Myocyte (in vitro differentiated cells): ENCODE measurements at regions not wholly inside any gene's neighbourhood (a gene's known extent, or its start where the extent isn't known, plus 50 kb on each side); places are given as distances from the start of the nearest gene placed in this dataset.

Experiments used
- DNase-seq: peaks from one replicate; pipeline ENCODE4 v3.0.0-alpha.2; 2012; ENCODE audit warnings: low read depth

DNA sequence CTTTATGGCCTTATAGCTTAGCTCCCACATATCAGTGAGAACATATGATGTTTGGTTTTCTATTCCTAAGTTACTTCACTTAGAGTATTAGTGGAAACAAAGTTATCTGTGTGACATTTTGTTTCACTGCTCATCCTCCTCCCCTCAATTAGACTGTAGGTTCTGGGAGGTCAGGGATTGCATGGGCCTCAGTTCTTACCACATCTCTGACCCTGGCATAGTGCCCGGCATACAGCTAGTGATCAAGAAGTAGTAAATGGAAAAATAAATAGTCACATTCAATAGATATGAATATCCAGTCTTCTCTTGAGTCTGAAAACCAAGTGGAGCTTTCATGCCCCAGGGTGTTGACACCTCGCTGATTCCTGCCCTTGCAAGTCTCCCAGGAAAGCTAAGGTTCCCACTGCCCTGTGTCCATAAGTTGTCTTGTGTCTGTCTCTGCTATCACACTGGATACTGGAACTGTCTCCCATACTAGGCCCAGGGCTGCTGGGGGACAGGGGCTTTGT is 249.5 kb upstream of the TSHZ3 start:
- no peak for DNase-seq

DNA sequence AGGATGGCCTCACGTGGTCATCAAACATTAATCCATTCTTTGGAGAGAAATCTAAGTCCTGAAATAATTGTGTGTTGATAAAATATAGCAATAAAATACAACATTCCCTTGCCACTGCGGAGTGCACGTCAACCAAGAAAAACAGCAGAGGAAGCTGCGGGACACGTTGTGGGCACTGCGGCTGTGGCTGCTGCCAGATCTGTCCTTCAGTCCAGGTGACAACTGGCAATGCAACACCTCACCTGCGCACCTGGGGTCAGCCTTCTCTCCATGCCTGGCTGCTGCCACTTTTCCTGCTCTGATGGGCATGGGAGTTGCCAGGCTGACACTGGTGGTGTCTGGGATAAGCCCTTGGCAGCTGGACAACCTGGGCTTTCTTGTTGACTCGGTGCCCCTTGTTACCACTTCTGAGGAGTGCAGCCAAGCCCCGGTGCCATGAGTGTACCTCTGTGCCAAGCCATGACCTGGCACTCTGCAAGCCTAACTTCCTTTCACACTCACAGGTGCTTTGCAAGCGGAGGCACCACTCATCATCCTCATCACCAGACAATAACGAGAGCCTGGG is 251.6 kb upstream of the TSHZ3 start:
- DNase-seq = no peak

DNA sequence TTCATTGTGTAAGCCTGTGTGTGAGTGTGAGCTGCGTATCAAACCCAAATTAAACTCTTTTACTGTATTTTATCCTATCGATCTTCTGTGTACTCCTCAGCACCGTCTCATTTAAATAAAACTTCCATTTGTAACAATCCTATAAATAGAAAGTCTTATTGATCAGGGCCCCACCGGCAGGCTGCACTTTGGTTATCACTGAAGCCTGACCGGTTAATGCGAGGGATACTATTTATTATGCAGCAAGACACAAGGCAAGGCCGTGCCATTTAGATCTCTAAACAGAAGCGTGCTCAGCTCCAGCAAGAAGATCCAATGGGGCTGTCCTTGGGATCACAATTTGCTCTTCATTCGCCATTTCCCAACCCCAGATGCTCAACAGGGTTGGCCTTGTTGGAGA is 252.6 kb upstream of the TSHZ3 start:
- no peak for DNase-seq

DNA sequence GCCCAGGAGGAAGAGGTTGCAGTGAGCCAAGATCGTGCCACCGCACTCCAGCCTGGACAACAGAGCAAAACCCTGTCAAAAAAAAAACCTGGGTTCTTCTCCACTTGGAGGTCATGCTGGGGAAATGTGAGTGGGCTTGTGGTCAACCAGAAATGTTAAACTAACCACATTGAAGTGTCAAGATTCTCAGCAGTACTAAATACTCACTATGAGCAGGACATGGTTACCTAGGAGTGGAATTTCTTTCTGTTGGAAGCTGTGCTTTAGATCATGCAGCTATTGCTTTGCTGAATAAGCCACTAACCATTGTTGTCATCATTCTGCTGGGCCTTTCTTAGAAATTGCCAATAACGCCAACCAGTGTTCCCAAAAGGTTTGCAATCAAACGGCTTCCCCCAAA is 253.3 kb upstream of the TSHZ3 start:
- peak; percentile 24 for DNase-seq

DNA sequence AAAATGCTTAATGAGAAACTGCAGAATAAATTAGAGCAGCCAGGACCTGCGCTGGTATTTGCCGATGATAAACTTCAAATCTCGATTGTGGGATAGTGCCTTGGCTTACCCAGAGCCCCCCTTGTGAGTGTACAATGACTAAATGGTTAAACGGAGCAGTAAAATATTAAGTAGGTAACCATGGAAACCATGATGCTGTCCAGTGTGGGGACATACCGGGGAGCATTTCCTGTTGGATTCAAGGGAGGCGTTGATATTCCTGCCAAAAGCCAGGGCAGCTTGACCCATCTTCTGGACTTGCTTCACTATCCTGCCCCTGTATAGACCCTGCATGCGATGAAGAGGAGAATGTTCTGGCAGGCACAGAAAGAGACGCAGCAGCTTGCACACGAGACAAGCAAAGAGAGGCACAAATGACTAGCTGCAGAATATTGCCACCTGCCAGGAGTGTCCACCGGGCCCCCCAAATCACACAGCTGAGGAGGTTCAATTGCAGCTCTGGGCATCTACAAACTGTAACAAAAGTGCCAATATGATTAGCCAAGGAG is 255.3 kb upstream of the TSHZ3 start:
- DNase-seq = no peak

DNA sequence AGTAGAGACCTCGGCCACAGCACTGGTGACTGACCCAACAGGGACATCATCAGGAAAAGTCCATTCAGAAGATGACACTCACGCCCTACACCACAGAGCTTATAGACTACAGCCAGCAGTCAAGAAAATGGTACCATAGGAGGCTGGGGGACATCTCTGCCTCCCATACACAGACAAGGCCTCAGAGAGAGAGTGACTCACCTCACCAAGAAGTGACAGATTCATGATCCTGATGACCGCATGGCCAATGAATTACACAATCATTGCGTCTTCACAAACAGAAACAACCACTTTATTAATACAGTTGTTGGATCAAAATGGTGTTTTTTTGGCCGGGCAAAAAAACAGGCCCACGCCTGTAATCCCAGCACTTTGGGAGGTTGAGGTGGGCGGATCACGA is 260.8 kb upstream of the TSHZ3 start:
- DNase-seq = no peak

DNA sequence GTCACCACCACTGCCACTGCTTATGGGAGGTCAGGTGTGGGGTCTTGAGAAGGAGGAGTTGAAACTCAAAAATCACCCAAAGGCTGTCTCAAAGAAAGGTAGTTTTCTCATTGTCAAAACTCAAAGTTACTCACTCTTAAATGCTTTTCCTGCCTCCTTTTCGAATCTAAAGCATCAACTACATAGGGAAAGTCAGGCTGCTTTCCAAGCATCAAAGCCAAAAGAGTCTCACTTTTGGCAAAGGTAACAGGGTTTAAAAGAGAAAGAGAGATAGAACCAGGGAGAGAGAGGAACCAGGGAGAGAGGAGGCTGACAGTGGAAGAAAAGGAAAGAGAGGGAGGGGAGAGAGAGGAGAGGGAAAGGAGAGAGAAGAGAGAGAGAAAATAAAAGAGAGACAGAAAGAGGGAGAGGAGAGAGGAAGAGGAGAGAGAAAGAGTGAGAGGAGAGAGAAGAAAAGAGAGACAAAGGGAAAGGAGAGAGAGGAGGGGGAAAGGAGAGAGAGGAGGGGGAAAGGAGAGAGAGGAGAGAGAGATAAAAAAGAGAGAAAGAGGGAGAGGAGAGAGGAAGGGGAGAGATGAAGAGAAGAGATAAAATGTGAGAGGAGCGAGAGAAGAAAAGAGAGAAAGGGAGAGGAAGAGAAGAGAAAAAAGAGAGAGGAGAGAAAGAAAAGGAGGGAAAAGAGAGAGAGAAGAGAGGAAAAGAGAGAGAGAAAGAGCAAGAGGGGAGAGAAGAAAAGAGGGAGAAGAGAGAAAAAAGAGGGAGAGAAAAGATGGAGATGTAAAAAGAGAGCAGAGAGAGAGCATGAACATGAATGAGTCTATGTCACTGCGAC is 262.0 kb upstream of the TSHZ3 start:
- no peak for DNase-seq

DNA sequence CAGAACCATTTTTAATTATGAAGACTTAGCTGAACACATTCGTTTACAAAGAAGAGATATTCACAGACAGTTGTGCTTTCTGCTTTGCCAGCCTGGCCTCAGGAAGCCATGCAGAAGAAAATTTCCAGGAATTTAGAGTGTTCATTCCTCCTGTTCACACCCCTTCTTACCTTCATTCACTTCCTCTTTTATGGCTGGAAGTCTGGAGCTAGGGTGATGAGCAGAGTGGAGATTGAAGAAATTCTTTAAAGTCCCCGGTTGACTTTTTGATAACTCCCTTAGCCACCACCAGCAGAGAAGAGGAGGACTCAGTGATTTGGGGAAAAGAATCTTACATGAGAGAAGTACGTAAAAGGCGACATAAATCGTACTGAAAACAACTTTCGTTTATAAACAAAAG is 263.6 kb upstream of the TSHZ3 start:
- no peak for DNase-seq

DNA sequence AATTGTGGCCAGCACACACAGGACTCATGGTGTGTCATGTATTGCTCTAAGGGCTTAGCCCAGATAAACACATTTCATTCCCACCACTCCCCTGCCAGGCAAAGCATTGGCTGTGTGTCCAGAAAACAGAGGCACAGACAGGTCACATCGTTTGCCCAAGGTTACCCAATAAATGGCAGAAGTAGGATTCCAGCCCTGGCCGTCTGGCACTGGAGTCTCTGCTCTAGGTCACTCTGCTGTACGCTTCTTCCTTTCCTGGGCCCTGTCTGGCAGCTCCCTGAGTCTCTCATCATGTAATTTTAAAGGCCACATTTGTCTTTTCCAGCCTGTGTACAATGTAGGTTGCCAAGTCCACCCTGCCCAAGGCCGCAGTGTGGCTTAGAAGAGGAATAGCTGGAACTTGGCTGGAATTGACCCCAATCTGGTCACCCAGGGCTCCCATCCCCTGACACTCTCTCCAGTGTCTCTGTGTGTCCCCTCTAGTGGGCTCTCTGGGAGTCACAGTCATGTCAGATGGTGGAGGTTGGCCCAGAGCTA is 264.5 kb upstream of the TSHZ3 start:
- DNase-seq = peak; percentile 33

DNA sequence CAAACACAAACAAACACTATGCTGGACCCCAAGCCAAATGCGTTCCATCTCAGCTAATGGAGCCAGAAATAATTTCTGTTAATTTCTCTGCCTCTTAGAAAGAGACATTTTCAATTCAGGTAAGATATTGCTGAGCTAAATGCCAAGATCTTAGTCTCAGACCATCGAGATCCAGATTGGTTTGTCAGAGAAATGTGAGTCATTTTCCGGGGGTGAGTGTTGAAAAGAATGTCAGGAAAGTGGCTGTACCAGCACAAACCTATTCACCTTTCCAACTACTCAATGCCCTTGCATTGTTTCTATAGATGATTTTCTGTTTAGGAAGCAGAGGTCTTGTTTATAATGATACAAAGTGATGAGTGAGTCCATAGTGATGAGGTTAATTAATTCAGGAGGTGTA is 266.8 kb upstream of the TSHZ3 start:
- no peak for DNase-seq

DNA sequence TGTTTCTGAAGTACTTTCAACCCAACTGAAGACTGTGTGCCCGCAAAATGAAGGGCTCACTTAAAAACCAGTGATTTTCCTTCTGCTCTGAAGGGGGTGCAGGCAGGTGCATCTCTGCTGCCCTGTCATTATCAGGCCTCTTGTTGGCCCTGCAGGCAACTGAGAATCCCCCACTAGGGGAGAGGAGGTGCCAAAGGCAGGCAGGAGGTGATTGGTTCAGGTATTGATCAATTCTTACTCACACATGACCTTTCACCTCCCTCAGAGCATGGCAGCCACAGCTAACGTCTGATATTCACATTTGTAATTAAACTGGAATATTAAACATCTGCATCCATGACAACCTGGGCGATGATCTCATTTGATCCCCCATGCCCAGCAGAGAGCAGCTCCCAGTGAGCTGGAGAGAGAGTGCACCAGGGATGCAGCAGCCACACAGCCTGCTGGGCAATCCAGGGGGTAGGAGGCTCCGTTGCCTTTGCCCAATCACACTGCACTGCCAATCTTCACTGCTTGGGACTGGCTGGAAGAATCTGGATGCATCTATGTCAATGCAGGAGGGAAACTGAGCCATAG is 267.9 kb upstream of the TSHZ3 start:
- DNase-seq = no peak

DNA sequence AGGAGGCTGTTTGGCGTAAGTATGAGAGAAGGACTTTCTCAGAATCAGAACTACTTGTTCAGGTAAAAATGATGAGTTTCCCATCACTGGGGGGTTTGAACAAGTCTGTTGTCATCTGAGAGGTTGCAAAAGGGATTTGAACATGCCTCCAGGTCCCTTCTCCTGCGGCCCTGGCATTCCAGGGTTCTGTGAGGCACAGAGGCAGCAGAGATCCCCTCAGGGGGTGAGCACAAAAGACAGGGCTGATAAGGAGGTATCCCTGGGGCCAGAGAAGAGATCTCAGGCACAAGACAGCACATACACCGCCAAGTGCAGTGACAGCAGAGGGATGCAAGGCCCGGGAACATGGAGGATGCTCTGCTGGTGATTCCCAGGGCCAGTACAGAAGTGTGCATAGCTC is 275.8 kb upstream of the TSHZ3 start:
- DNase-seq = no peak

DNA sequence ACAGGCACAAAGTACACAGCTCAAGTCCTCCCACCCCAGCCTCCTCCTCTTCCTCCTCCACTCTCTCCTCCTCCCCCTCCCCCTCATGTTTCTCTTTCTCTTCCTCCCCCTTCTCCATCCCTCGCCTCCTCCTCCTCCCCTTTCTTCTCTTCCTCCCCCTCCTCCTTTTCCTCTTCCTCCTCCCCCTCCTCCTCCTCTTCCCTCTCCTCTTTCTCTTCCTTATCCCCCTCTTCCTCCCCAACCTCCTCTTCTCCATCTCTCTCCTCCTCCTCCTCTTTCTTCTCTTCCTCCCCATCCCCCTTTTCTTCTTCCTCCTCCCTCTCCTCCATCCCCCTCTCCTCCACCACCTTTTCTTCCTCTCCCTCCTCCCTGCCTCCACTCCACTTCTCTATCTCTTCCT is 276.3 kb upstream of the TSHZ3 start:
- no peak for DNase-seq

DNA sequence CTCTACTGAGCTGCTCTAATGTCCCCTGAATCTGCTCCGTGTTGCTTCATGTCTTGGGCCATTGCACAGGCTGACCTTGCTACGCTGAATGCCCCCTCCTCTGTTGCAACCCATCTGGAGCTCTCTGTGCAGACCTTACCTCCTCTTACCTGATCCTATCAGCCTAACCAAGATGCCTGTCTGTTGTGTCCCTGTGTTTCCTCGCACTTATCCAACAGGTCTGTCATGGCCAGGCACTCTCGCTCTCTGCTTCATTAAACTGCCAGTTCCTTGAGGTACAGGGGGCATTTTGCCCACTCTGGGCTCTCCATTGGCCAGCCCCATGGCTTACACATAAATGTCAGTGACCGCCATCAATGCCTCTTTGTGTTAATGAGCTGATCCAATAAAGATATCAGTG is 277.7 kb upstream of the TSHZ3 start:
- DNase-seq = no peak

DNA sequence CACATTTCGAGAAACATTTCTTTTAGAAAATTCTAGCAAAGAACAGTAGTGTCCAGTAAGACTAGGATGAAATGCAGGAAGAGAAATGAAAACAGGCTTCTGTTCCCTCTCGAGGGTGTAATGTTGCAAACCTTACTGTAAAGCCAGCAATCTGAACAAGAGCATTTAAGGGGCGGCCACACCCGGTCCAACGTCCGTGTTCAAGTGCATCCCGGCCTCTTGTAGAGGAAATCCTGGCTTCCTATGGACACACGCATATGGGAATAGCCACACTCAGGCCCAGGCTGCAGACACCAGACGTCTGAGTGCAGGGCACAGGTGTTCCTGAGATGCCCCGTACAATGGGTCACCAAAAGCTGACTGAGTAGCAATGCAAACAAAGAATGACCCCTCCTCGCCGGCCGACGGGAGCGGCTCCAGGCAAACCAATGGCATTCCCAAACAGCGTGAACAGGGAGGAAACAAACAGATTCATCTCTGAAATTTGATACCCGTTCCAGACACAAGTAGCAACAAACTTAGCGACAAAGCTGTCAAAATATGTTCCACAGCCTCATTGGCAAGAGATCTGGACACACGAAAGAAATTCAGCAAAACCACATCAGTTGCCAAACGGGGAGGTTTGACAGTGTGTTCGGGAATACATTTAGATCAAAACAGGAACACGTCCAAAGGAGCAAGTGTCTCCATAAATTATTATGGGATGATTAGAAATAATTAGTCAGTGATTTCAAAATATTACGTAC is 278.6 kb upstream of the TSHZ3 start:
- DNase-seq = peak; percentile 22

DNA sequence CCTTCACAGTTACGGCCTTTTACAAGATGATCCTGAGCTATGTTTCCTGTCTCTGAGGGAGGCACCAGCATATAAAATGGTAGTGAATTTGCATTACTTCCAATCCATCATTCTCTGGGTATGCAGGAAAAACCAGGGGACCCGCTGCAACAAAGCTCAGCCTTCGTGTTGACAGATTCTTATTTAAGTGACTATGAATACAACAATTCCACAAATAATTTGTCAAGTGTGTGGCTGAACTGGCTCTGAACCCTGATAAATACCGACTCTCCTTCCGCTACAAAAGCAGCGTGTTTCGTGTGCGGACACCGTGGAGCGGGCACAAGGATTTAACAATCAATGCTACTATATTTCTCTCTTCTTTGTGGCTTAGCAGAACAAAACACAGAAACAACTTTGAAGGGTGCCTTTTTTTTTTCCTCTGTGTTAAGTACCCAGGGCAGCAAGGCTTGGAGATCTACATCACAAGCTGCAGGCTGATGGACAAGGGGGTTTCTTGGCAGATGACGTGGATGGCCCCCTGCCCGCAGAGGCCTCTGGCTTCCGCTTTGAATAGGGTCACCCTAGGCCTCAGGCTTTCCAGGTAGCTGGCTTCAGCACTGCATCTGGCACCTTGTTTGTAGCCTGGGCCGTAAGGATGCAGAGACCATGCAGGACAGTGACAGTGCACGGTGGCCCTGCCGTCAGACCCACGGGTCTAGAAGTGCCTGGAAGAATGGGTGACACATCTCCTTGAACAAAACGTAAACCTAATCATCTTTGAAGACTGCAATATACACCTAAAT is 280.5 kb upstream of the TSHZ3 start:
- no peak for DNase-seq

DNA sequence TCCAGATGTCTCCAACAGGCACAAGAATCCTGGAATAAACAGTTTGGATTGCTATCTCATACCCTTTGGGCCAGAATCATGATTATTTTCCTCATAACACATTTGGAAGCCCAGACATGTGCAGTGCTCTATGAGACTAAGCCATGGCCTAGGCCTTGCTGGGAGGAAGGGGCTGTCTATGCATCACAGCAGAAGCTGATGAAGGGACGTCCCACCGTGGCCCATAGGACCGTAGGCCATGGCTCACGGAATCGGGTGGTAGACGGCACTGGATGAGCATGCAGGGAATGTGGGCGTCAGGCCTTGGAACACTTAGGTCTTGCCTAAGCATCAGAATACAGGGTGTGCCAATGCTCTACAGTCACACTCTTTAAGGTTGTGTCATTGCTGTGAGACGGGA is 283.8 kb upstream of the TSHZ3 start:
- DNase-seq = no peak

DNA sequence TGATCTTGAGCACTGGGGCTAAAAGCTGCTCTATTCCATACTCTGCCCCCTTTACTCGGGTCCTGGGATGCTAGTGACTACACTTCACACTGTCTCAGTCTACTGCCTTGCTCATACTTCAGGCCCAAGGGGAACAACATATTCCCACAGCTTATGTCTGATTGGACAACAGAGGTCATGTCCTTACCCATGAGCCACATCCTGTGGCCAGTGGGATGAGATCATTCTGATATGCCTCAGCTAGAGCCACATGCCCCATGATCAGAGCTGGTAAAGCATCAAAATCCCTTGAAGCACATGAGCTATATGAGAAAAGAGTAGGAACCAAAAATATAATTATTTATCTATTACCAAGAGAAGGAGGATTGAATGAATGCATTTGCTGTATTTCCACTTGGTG is 290.1 kb upstream of the TSHZ3 start:
- DNase-seq = peak; percentile 46

DNA sequence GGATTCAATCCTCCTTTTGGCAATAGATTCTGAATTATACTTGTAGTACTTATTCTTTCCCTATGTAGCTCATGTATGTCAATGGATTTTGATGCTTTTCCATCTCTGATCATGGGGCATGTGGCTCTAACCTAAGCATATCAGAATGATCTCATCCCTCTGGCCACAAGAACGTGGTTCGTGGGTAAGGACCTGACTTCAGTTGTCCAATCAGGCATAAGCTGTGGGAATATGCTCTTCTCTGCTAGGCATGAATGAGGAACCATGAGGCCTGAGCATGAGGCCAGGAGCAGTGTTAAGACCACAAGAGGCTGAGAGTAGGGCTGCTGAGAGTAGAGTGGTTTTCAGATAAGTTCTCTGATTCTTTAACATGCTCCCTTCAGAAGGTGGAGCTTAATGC is 292.4 kb upstream of the TSHZ3 start:
- peak; percentile 86 for DNase-seq

DNA sequence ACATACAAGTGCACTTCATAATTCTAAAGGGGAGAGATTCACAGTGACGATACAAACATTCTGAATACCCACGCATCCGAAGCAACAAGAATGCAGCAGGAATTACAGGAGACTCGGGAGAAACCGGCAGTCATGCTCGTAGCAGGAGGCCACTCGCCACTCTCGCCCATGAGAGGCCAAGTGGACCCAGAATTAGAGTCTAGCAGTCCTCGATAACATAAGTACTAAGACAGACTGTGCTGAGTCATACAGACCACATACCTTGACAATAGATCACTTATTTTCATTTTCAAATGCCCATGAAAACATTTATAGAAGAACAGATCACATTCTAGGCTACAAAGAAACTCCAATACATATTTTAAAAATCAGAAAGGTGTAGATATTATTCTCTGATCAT is 299.1 kb upstream of the TSHZ3 start:
- no peak for DNase-seq

DNA sequence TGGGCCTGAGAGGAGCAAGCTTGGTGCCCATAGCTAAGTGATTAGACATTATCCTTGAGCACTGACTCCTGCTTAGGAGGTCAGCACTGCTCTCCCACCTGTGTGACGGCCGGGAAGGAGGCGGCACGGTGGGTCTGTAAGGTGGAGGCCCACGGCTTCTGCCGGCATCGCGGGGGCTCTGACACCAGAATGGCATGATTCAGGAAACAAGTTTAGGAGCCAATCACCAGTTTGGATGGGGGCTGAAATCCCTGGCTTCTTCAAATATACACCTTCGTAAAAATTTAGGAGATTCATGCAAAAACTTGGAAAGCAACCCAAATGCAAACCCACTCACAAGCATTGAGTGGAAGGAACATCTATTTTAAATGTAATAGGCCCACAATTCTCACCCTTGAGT is 307.3 kb upstream of the TSHZ3 start:
- no peak for DNase-seq
